Endothelial cell of umbilical vein (primary cell): ENCODE measurements at regions not wholly inside any gene's neighbourhood (a gene's known extent, or its start where the extent isn't known, plus 50 kb on each side); places are given as distances from the start of the nearest gene placed in this dataset.
"Not testable (repeated sequence)": the region's sequence is repeated elsewhere in the genome, so short reads cannot be mapped to it uniquely, and the experiment has no call there.

Experiments
- BruUV-seq: library from RNA; stranded (reverse); fragments of 400-500 nt; replicated peaks from 2 replicates; lab custom pipeline; 2021; lab: Mats Ljungman, UMichigan
- CTCF ChIA-PET: fragments of 300-600, 350-600 bp; sonication (Branson Sonifier 250); formaldehyde crosslinking; loops from one replicate; lab custom pipeline; 2021; ENCODE audit warnings: antibody characterized with exemption, inconsistent platforms; lab: Charles Lee
- POLR2A ChIA-PET: fragments of 300-600, 350-600 bp; sonication (Branson Sonifier 250); formaldehyde crosslinking; loops from one replicate; lab custom pipeline; 2021; ENCODE audit warnings: antibody characterized with exemption, inconsistent platforms; lab: Charles Lee
- DNase-seq: peaks from one replicate; pipeline ENCODE4 v3.0.0-alpha.2; 2011; ENCODE audit warnings: low read depth, low spot score
- FAIRE-seq: peaks from 2 replicates; lab custom pipeline; 2011; peaks lifted over from hg19 to GRCh38; lab: Jason Lieb, UNC
- H2AFZ ChIP-seq: 2 replicates; pipeline ENCODE4 v1.6.0; 2012; ENCODE audit warnings: low read depth, low read length, control low read depth, inconsistent platforms
- H3K27ac ChIP-seq: 2 replicates; pipeline ENCODE4 v1.5.1; 2011; ENCODE audit warnings: low read depth, mild to moderate bottlenecking, control low read depth, low read length, moderate library complexity; ENCODE audit not compliant: insufficient read depth
- H3K27me3 ChIP-seq, 2 experiments: 2 replicates each; pipeline versions ENCODE4 v1.6.0 to v1.6.1; 2011; ENCODE audit warnings: low read length in 2 of 2, mixed read lengths in 1 of 2; ENCODE audit not compliant: control insufficient read depth in 2 of 2, insufficient read depth in 2 of 2
- H3K36me3 ChIP-seq, 2 experiments: 2 replicates in 1 of 2; 3 replicates in 1 of 2; pipeline ENCODE4 v1.5.1; 2011; ENCODE audit warnings: low read length in 2 of 2, mild to moderate bottlenecking in 1 of 2, moderate library complexity in 1 of 2; ENCODE audit not compliant: control insufficient read depth in 2 of 2, insufficient read depth in 2 of 2; ENCODE audit errors: extremely low read depth in 1 of 2
- H3K4me1 ChIP-seq: 3 replicates; pipeline ENCODE4 v1.5.1; 2011; ENCODE audit warnings: mild to moderate bottlenecking, low read length; ENCODE audit not compliant: control insufficient read depth, insufficient read depth; ENCODE audit errors: extremely low read depth
- H3K4me2 ChIP-seq: 2 replicates; pipeline ENCODE4 v1.6.1; 2011; ENCODE audit warnings: low read length, control low read depth, mixed read lengths; ENCODE audit not compliant: insufficient read depth
- H3K4me3 ChIP-seq, 3 experiments: fragments of 200-600 bp in 1 of 3; sonication (generic), shearing (Covaris generic) in 1 of 3; replicated peaks in 1 of 3; 2 replicates each; pipeline ENCODE4 v1.5.1; 2011 to 2016; ENCODE audit warnings: control low read depth in 3 of 3, low read length in 3 of 3, mild to moderate bottlenecking in 2 of 3, inconsistent platforms in 1 of 3, low read depth in 1 of 3, moderate library complexity in 1 of 3; ENCODE audit not compliant: insufficient read depth in 1 of 3
- H3K79me2 ChIP-seq: 2 replicates; pipeline ENCODE4 v1.6.0; 2012; ENCODE audit warnings: low read length, inconsistent platforms; ENCODE audit not compliant: control insufficient read depth, insufficient read depth
- H3K9ac ChIP-seq: replicated peaks from 2 replicates; pipeline ENCODE3; 2011; ENCODE audit warnings: low read length, control low read depth; ENCODE audit not compliant: insufficient read depth; ENCODE audit errors: extremely low read depth
- H3K9me1 ChIP-seq: replicated peaks from 3 replicates; pipeline ENCODE4 v1.6.0; 2011; ENCODE audit warnings: mild to moderate bottlenecking, low read length; ENCODE audit not compliant: control insufficient read depth, insufficient read depth; ENCODE audit errors: extremely low read depth
- H3K9me3 ChIP-seq: replicated peaks from 2 replicates; pipeline ENCODE4 v1.5.1; 2012; ENCODE audit warnings: low read length, inconsistent platforms; ENCODE audit not compliant: control insufficient read depth, insufficient read depth
- H4K20me1 ChIP-seq: replicated peaks from 2 replicates; pipeline ENCODE3; 2011; ENCODE audit warnings: mild to moderate bottlenecking, low read length; ENCODE audit not compliant: control insufficient read depth, insufficient read depth; ENCODE audit errors: extremely low read depth
- EZH2 ChIP-seq: IDR thresholded peaks from 2 replicates; pipeline ENCODE4 v1.6.1; 2012; ENCODE audit warnings: borderline replicate concordance, low read depth, mild to moderate bottlenecking, moderate library complexity, low read length, inconsistent platforms; ENCODE audit not compliant: severe bottlenecking
- FOS ChIP-seq: IDR thresholded peaks from 2 replicates; pipeline ENCODE4 v1.6.1; 2011; ENCODE audit warnings: mild to moderate bottlenecking, low read length, moderate library complexity, borderline replicate concordance; ENCODE audit not compliant: insufficient read depth
- GATA2 ChIP-seq: IDR thresholded peaks from 2 replicates; pipeline ENCODE4 v1.7.0; 2011; ENCODE audit warnings: low read depth, mild to moderate bottlenecking, moderate library complexity, mixed read lengths, low read length; ENCODE audit not compliant: insufficient read length, insufficient read depth
- JUN ChIP-seq: IDR thresholded peaks from 2 replicates; pipeline ENCODE4 v1.6.1; 2011; ENCODE audit warnings: borderline replicate concordance, low read depth; ENCODE audit not compliant: insufficient read length, insufficient read depth
- MYC ChIP-seq: IDR thresholded peaks from one replicate; pipeline ENCODE4 v1.6.1; 2011; ENCODE audit warnings: mild to moderate bottlenecking, low read depth, low read length
- POLR2A ChIP-seq: IDR thresholded peaks from 2 replicates; pipeline ENCODE4 v1.6.1; 2012; ENCODE audit warnings: low read depth, mild to moderate bottlenecking, control low read depth, low read length
- POLR2AphosphoS5 ChIP-seq: IDR thresholded peaks from 2 replicates; pipeline ENCODE4 v1.6.1; 2012; ENCODE audit warnings: low read depth, mild to moderate bottlenecking, control low read depth, low read length, moderate library complexity; ENCODE audit not compliant: insufficient read depth
- dilution Hi-C: fragments of 300-500 bp; cut with MboI; formaldehyde crosslinking; loops from one replicate; pipeline ENCODE4 v1.15.0; 2019; ENCODE audit warnings: low sequenced_read_pairs; ENCODE audit not compliant: extremely low pct_ligation_motif_present
- intact Hi-C: fragments of 100-400 bp; cut with micrococcal nuclease; formaldehyde crosslinking; loops from one replicate; pipeline ENCODE4 v1.10.0; 2022
- TF ChIP-seq, protein P1 (sequence below), 2 donors: IDR thresholded peaks; 1 replicate in 1 of 2; 2 replicates in 1 of 2; pipeline ENCODE4 v1.5.1; 2011; ENCODE audit warnings: low read length in 2 of 2, mild to moderate bottlenecking in 2 of 2, moderate library complexity in 2 of 2, control low read depth in 1 of 2, inconsistent platforms in 1 of 2, low read depth in 1 of 2; ENCODE audit not compliant: insufficient read depth in 1 of 2; ENCODE audit errors: extremely low read depth in 1 of 2
- TF ChIP-seq, protein P2 (sequence below): IDR thresholded peaks from 2 replicates; pipeline ENCODE4 v1.6.1; 2011; ENCODE audit not compliant: insufficient read depth, insufficient read length

DNA sequence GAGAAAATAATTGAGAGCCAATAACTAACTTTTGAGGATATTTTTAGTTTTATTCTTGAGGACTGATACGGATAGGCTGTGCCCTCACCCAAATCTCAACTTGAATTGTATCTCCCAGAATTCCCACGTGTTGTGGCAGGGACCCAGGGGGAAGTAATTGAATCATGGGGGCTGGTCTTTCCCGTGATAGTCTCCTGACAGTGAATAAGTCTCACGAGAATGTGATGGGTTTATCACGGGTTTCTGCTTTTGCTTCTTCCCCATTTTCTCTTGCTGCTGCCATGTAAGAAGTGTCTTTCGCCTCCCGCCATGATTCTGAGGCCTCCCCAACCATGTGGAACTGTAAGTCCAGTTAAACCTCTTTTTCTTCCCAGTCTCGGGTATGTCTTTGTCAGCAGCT is 292.3 kb upstream of the TFAP2D start:
- H3K27ac ChIP-seq, dilution Hi-C loops, BruUV-seq, H3K36me3 ChIP-seq, FAIRE-seq, H3K4me1 ChIP-seq, CTCF ChIA-PET, intact Hi-C loops, H3K79me2 ChIP-seq, H3K9me3 ChIP-seq, H3K4me2 ChIP-seq, H3K9ac ChIP-seq, H2AFZ ChIP-seq, H3K27me3 ChIP-seq, DNase-seq, H4K20me1 ChIP-seq, H3K9me1 ChIP-seq, H3K4me3 ChIP-seq, POLR2A ChIA-PET: not testable (repeated sequence)

DNA sequence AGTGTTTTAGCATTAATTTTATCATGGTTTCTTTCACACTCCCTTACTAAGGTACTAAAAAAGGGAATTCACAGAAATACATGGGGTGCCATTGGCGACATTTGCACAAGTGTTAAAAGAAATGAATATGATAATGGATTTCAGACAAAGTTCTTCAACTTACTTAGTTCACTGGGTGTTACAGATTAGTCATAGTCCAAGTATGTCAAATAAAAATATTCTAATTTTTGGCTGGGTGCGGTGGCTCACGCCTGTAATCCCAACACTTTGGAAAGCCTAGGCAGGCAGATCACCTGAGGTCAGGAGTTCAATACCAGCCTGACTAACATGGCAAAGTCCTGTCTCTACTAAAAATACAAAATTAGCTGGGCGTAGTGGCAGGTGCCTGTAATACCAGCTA is 286.1 kb upstream of the TFAP2D start:
- DNase-seq: no peak
- TF ChIP-seq FOS (no peak), GATA2 (no peak), MYC (no peak), POLR2A (no peak), EZH2 (no peak), JUN (no peak), POLR2AphosphoS5 (no peak)
- TF ChIP-seq, protein P1, sequence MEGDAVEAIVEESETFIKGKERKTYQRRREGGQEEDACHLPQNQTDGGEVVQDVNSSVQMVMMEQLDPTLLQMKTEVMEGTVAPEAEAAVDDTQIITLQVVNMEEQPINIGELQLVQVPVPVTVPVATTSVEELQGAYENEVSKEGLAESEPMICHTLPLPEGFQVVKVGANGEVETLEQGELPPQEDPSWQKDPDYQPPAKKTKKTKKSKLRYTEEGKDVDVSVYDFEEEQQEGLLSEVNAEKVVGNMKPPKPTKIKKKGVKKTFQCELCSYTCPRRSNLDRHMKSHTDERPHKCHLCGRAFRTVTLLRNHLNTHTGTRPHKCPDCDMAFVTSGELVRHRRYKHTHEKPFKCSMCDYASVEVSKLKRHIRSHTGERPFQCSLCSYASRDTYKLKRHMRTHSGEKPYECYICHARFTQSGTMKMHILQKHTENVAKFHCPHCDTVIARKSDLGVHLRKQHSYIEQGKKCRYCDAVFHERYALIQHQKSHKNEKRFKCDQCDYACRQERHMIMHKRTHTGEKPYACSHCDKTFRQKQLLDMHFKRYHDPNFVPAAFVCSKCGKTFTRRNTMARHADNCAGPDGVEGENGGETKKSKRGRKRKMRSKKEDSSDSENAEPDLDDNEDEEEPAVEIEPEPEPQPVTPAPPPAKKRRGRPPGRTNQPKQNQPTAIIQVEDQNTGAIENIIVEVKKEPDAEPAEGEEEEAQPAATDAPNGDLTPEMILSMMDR (IDR thresholded peaks at IDR 0.05; ENCODE audit: extremely low read depth in 1 of 2, insufficient read depth in 1 of 2, low read depth in 1 of 2, low read length in 2 of 2): no peak
- TF ChIP-seq, protein P2, sequence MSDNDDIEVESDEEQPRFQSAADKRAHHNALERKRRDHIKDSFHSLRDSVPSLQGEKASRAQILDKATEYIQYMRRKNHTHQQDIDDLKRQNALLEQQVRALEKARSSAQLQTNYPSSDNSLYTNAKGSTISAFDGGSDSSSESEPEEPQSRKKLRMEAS: no peak
- Histone ChIP-seq H3K4me1 (no peaks in the 10 kb centered on the region), H3K79me2 (no peaks in the 10 kb centered on the region), H3K9me1 (no peaks in the 10 kb centered on the region), H3K4me2 (no peak overlapping the region), H3K27me3 (no peaks in the 10 kb centered on the region), H3K4me3 (no peak overlapping the region), H3K9ac (no peak overlapping the region), H2AFZ (no peak overlapping the region), H3K27ac (no peak overlapping the region), H3K9me3 (no peaks in the 10 kb centered on the region), H4K20me1 (no peaks in the 10 kb centered on the region), H3K36me3 (no peaks in the 10 kb centered on the region)
- dilution Hi-C loops: no loop called here
- CTCF ChIA-PET: no interaction called here
- FAIRE-seq: no peak
- POLR2A ChIA-PET: no interaction called here
- no TSS peak for BruUV-seq
- intact Hi-C loops: no loop called here
